ENCODE measurements at regions not wholly inside any gene's neighbourhood (a gene's known extent, or its start where the extent isn't known, plus 50 kb on each side); places are given as distances from the start of the nearest gene placed in this dataset.
A peak's percentile ranks its signal among the peaks of the same experiment; 100 is the strongest.

- TF ChIP-seq CTCF (IDR thresholded peaks at IDR 0.05; ENCODE audit: insufficient read depth, low read length, severe bottlenecking), result no peak
- no peak for FAIRE-seq
- DNase-seq (ENCODE audit: low read depth), result no peak
- Histone ChIP-seq H3K4me3 (ENCODE audit: low read depth, low read length) (no peak overlapping the region), H3K36me3 (ENCODE audit: control insufficient read depth, insufficient read depth, low read length) (no peaks in the 10 kb centered on the region), H3K27me3 (ENCODE audit: control insufficient read depth, insufficient read depth, low read length) (no peaks in the 10 kb centered on the region)
These were observed 1287.1 kb downstream of the PCDH9 start for GRCh38 chr13:65943024-65943423.

- no peak for FAIRE-seq
These were observed 1289.4 kb downstream of the PCDH9 start for GRCh38 chr13:65940720-65941119.

GRCh38 chr13:65937251-65937650 is 1292.9 kb downstream of the PCDH9 start:
- H3K36me3 ChIP-seq (ENCODE audit: control insufficient read depth, insufficient read depth, low read length), result no peaks in the 10 kb centered on the region
- no peak for FAIRE-seq
- no peak for DNase-seq (ENCODE audit: low read depth)
- H3K27me3 ChIP-seq (ENCODE audit: control insufficient read depth, insufficient read depth, low read length), result no peaks in the 10 kb centered on the region
- no peak for TF ChIP-seq CTCF (IDR thresholded peaks at IDR 0.05; ENCODE audit: insufficient read depth, low read length, severe bottlenecking)
- H3K4me3 ChIP-seq (ENCODE audit: low read depth, low read length), result no peak overlapping the region

More at GRCh38 chr13:65940720-65941119, 1289.4 kb downstream of the PCDH9 start:
- Histone ChIP-seq H3K27me3 (ENCODE audit: control insufficient read depth, insufficient read depth, low read length) (no peaks in the 10 kb centered on the region), H3K4me3 (ENCODE audit: low read depth, low read length) (no peak overlapping the region), H3K36me3 (ENCODE audit: control insufficient read depth, insufficient read depth, low read length) (no peaks in the 10 kb centered on the region)
- TF ChIP-seq CTCF (IDR thresholded peaks at IDR 0.05; ENCODE audit: insufficient read depth, low read length, severe bottlenecking), result no peak
- DNase-seq (ENCODE audit: low read depth), result no peak

- Histone ChIP-seq H3K36me3 (ENCODE audit: control insufficient read depth, insufficient read depth, low read length) (no peaks in the 10 kb centered on the region), H3K4me3 (ENCODE audit: low read depth, low read length) (no peak overlapping the region), H3K27me3 (ENCODE audit: control insufficient read depth, insufficient read depth, low read length) (no peaks in the 10 kb centered on the region)
- no peak for TF ChIP-seq CTCF (IDR thresholded peaks at IDR 0.05; ENCODE audit: insufficient read depth, low read length, severe bottlenecking)
- FAIRE-seq, result no peak
- DNase-seq (ENCODE audit: low read depth), result no peak
These were observed 1293.9 kb downstream of the PCDH9 start for GRCh38 chr13:65936249-65936648.

GRCh38 chr13:65932587-65933239 is 1297.4 kb downstream of the PCDH9 start:
- no peak for TF ChIP-seq CTCF (IDR thresholded peaks at IDR 0.05; ENCODE audit: insufficient read depth, low read length, severe bottlenecking)
- H3K27me3 ChIP-seq (ENCODE audit: control insufficient read depth, insufficient read depth, low read length), result no peaks in the 10 kb centered on the region
- no peak overlapping the region for H3K4me3 ChIP-seq (ENCODE audit: low read depth, low read length)
- no peaks in the 10 kb centered on the region for H3K36me3 ChIP-seq (ENCODE audit: control insufficient read depth, insufficient read depth, low read length)
- FAIRE-seq (no peak), DNase-seq (ENCODE audit: low read depth) (peak; percentile 72)

GRCh38 chr13:65932013-65932412 is 1298.1 kb downstream of the PCDH9 start:
- Histone ChIP-seq H3K36me3 (ENCODE audit: control insufficient read depth, insufficient read depth, low read length) (no peaks in the 10 kb centered on the region), H3K27me3 (ENCODE audit: control insufficient read depth, insufficient read depth, low read length) (no peaks in the 10 kb centered on the region), H3K4me3 (ENCODE audit: low read depth, low read length) (no peak overlapping the region)
- TF ChIP-seq CTCF (IDR thresholded peaks at IDR 0.05; ENCODE audit: insufficient read depth, low read length, severe bottlenecking), result no peak
- no peak for FAIRE-seq
- no peak for DNase-seq (ENCODE audit: low read depth)
